ENCODE measurements at regions not wholly inside any gene's neighbourhood (a gene's known extent, or its start where the extent isn't known, plus 50 kb on each side); places are given as distances from the start of the nearest gene placed in this dataset.

- Histone ChIP-seq H2AFZ (ENCODE audit: low read depth, low read length) (no peak overlapping the region), H3K4me2 (ENCODE audit: insufficient read depth, low read length) (no peak overlapping the region), H4K20me1 (replicated peaks; ENCODE audit: control insufficient read depth, extremely low read depth, insufficient read depth, low read length) (no peaks in the 10 kb centered on the region), H3K4me3 (replicated peaks in 1 of 3; ENCODE audit: insufficient read depth in 1 of 3, low read depth in 1 of 3, low read length in 3 of 3) (no peak overlapping the region), H3K79me2 (ENCODE audit: control insufficient read depth, insufficient read depth, low read length) (no peaks in the 10 kb centered on the region), H3K36me3 (ENCODE audit: control insufficient read depth in 2 of 2, extremely low read depth in 1 of 2, insufficient read depth in 2 of 2, low read length in 2 of 2) (no peaks in the 10 kb centered on the region), H3K4me1 (ENCODE audit: control insufficient read depth, extremely low read depth, insufficient read depth, low read length) (no peaks in the 10 kb centered on the region), H3K9me3 (replicated peaks; ENCODE audit: control insufficient read depth, insufficient read depth, low read length) (no peaks in the 10 kb centered on the region), H3K27ac (ENCODE audit: insufficient read depth, low read depth, low read length) (no peak overlapping the region), H3K27me3 (ENCODE audit: control insufficient read depth in 2 of 2, insufficient read depth in 2 of 2, low read length in 2 of 2) (no peaks in the 10 kb centered on the region), H3K9ac (replicated peaks; ENCODE audit: extremely low read depth, insufficient read depth, low read length) (no peak overlapping the region), H3K9me1 (replicated peaks; ENCODE audit: control insufficient read depth, extremely low read depth, insufficient read depth, low read length) (no peaks in the 10 kb centered on the region)
- CTCF ChIA-PET, result no interaction called here
- no TSS peak for BruUV-seq (replicated peaks)
- POLR2A ChIA-PET, result no interaction called here
- dilution Hi-C loops (cut with MboI; ENCODE audit: extremely low pct_ligation_motif_present, low sequenced_read_pairs), result no loop called here
- intact Hi-C loops (cut with micrococcal nuclease), result no loop called here
- FAIRE-seq, result no peak
- no peak for DNase-seq (ENCODE audit: low read depth, low spot score)
- TF ChIP-seq POLR2A (IDR thresholded peaks at IDR 0.05; ENCODE audit: low read depth, low read length), result no peak
- no peak for TF ChIP-seq JUN (IDR thresholded peaks at IDR 0.05; ENCODE audit: borderline replicate concordance, insufficient read depth, insufficient read length, low read depth)
- TF ChIP-seq, protein P1, sequence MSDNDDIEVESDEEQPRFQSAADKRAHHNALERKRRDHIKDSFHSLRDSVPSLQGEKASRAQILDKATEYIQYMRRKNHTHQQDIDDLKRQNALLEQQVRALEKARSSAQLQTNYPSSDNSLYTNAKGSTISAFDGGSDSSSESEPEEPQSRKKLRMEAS (IDR thresholded peaks at IDR 0.05; ENCODE audit: insufficient read depth, insufficient read length), result no peak
- no peak for TF ChIP-seq GATA2 (IDR thresholded peaks at IDR 0.05; ENCODE audit: insufficient read depth, insufficient read length, low read depth, low read length)
- no peak for TF ChIP-seq FOS (IDR thresholded peaks at IDR 0.05; ENCODE audit: borderline replicate concordance, insufficient read depth, low read length)
- TF ChIP-seq EZH2 (IDR thresholded peaks at IDR 0.05; ENCODE audit: borderline replicate concordance, low read depth, low read length, severe bottlenecking), result no peak
- TF ChIP-seq POLR2AphosphoS5 (IDR thresholded peaks at IDR 0.05; ENCODE audit: insufficient read depth, low read depth, low read length), result no peak
- TF ChIP-seq MYC (IDR thresholded peaks at IDR 0.05; ENCODE audit: low read depth, low read length), result no peak
- TF ChIP-seq, protein P2, sequence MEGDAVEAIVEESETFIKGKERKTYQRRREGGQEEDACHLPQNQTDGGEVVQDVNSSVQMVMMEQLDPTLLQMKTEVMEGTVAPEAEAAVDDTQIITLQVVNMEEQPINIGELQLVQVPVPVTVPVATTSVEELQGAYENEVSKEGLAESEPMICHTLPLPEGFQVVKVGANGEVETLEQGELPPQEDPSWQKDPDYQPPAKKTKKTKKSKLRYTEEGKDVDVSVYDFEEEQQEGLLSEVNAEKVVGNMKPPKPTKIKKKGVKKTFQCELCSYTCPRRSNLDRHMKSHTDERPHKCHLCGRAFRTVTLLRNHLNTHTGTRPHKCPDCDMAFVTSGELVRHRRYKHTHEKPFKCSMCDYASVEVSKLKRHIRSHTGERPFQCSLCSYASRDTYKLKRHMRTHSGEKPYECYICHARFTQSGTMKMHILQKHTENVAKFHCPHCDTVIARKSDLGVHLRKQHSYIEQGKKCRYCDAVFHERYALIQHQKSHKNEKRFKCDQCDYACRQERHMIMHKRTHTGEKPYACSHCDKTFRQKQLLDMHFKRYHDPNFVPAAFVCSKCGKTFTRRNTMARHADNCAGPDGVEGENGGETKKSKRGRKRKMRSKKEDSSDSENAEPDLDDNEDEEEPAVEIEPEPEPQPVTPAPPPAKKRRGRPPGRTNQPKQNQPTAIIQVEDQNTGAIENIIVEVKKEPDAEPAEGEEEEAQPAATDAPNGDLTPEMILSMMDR (IDR thresholded peaks at IDR 0.05; ENCODE audit: extremely low read depth in 1 of 2, insufficient read depth in 1 of 2, low read depth in 1 of 2, low read length in 2 of 2), result no peak
Measured at GRCh38 chr14:86971292-86971691, 1021.7 kb downstream of the GALC start.
